BLaER1 treated with 17β-estradiol and CSF1 and Interleukin-3, amounts not matched to agents 10 nM and 100 nM (cell line): ENCODE measurements at regions not wholly inside any gene's neighbourhood (a gene's known extent, or its start where the extent isn't known, plus 50 kb on each side); places are given as distances from the start of the nearest gene placed in this dataset.
"Not testable (repeated sequence)": the region's sequence is repeated elsewhere in the genome, so short reads cannot be mapped to it uniquely, and the experiment has no call there.

Experiments used
- H3K27ac ChIP-seq, 11 experiments: shearing (Covaris generic); formaldehyde crosslinking; 2 replicates each; pipeline ENCODE4 v1.8.1; 2022
- H3K27me3 ChIP-seq, 11 experiments: shearing (Covaris generic); formaldehyde crosslinking; 2 replicates each; pipeline ENCODE4 v1.8.1; 2022
- H3K36me3 ChIP-seq, 11 experiments: shearing (Covaris generic); formaldehyde crosslinking; 2 replicates each; pipeline ENCODE4 v1.8.1; 2022
- H3K4me1 ChIP-seq, 10 experiments: shearing (Covaris generic); formaldehyde crosslinking; 2 replicates each; pipeline ENCODE4 v1.8.1; 2022
- H3K4me2 ChIP-seq, 11 experiments: shearing (Covaris generic); formaldehyde crosslinking; 2 replicates each; pipeline ENCODE4 v1.8.1; 2022
- H3K4me3 ChIP-seq, 10 experiments: shearing (Covaris generic); formaldehyde crosslinking; 2 replicates each; pipeline ENCODE4 v1.8.1; 2022
- H3K9ac ChIP-seq, 11 experiments: shearing (Covaris generic); formaldehyde crosslinking; 2 replicates each; pipeline ENCODE4 v1.8.1; 2022
- H3K9me3 ChIP-seq, 11 experiments: shearing (Covaris generic); formaldehyde crosslinking; replicated peaks in 1 of 11; 2 replicates each; pipeline ENCODE4 v1.8.1; 2022
- H4K20me1 ChIP-seq, 11 experiments: shearing (Covaris generic); formaldehyde crosslinking; 2 replicates each; pipeline ENCODE4 v1.8.1; 2022
- Cebpa-rat ChIP-seq, 11 experiments: shearing (Covaris generic); IDR thresholded peaks; 2 replicates each; pipeline ENCODE4 v1.8.1; 2022

DNA sequence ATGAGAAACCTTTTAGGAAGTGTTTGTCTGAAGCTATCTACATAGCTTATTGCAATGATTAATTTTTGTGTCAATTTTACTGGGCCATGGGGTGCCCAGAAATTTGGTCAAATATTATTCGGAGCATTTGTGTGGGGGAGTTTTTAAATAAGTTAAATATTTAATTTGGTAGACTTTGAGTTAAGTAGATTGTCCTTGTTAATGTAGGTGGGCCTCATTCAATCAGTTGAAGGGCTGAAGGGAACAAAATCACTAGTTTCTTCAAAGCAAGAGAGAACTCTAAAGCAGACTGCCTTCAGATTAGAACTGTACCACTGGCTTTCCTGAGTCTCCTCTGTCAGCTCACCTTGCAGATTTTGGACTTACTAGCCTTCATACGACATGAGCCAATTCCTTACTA lies 1008.6 kb upstream of the ADAMTS5 start:
- no peaks in the 10 kb centered on the region for H3K4me1 ChIP-seq
- H3K4me2 ChIP-seq: no peak overlapping the region
- TF ChIP-seq Cebpa-rat (IDR thresholded peaks at IDR 0.05): no peak
- H3K9me3 ChIP-seq: no peaks in the 10 kb centered on the region
- H3K27ac ChIP-seq: no peak overlapping the region
- H3K4me3 ChIP-seq: no peak overlapping the region
- H3K36me3 ChIP-seq: no peaks in the 10 kb centered on the region
- H4K20me1 ChIP-seq: no peaks in the 10 kb centered on the region
- H3K27me3 ChIP-seq: no peaks in the 10 kb centered on the region
- no peak overlapping the region for H3K9ac ChIP-seq

DNA sequence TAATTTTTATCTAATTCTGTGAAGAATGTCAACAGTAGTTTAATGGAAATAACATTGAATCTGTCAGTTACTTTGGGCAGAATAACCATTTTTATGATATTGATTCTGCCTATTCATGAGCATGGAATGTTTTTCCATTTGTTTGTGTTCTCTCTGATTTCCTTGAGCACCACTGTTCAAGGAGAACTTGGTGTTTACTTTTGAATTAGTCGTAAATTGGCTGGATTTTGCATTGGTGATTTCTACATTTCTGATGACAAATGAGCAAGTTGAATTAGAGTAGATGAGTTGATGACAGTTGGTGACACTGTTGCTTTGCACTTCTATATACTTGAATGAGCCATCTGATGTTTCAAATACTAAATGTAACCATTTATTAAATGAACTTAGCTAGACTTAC lies 1007.3 kb upstream of the ADAMTS5 start:
- H3K27ac ChIP-seq, H3K4me3 ChIP-seq, H3K36me3 ChIP-seq, H4K20me1 ChIP-seq, H3K4me1 ChIP-seq, H3K27me3 ChIP-seq, H3K9ac ChIP-seq, H3K4me2 ChIP-seq, H3K9me3 ChIP-seq: not testable (repeated sequence)

DNA sequence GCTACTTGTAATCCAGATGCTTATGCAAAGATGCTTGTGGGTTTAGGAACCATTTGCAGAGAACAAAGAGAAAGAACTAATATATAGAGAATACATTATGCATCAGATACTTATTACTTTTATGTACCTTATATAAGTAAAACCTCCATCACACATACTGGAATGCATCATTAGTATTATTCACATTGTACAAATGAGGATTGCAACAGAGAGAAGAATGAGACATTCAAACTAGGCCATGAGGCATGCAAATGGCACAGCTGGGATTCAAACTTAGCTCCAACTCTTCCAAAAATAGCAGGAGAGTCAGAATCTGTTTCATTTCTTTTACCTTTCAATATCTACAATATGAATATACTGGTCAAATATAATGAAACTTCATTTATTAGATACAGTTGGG lies 1001.4 kb upstream of the ADAMTS5 start:
- H3K4me2 ChIP-seq, H3K27me3 ChIP-seq, H3K9me3 ChIP-seq, H3K36me3 ChIP-seq, H3K9ac ChIP-seq, H3K27ac ChIP-seq, H4K20me1 ChIP-seq, H3K4me1 ChIP-seq, H3K4me3 ChIP-seq: not testable (repeated sequence)

DNA sequence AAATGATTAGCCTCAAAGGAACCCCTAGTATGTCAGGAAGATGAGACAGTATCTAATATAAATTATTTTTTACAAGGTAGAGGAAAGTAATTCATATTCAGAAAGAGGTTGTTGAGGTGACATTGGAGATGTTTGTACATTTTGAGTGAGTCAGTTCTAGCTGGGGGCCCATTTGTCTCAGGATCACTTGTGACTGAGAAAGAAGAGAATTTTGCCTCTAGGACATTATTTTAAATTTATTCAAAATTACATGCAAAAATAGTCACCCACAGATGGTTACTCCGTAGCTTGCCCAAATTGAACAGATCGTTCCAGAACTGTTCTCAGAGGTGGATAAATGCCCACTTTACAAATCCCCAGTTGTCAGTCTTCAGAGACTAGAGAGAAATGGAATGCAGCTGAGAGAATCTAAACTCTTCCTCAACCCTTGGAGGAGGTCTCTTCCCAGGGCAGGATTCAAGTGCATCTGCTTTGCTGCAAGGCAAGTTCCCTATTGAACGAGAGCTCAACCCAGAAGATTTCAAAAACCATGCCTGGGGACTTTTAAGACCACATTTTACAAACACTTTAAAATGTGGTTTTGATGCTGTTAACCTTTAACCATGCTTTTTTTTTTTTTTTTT lies 987.8 kb upstream of the ADAMTS5 start:
- no peaks in the 10 kb centered on the region; a peak in 1 of 22 replicates for H4K20me1 ChIP-seq
- H3K27me3 ChIP-seq: peaks cover 0 to 22% (median 0%) of the 10 kb centered on the region in 11 experiments; a peak in 4 of 22 replicates
- peaks cover 0 to 2% (median 0%) of the 10 kb centered on the region in 11 experiments; a peak in 1 of 22 replicates for H3K9me3 ChIP-seq
- peak overlapping the region in 1 of 11 experiments; percentile 19; a peak in 1 of 22 replicates for H3K27ac ChIP-seq
- H3K4me2 ChIP-seq: no peak overlapping the region
- H3K9ac ChIP-seq: no peak overlapping the region
- no peak for TF ChIP-seq Cebpa-rat (IDR thresholded peaks at IDR 0.05)
- H3K4me1 ChIP-seq: no peaks in the 10 kb centered on the region; a peak in 2 of 20 replicates
- H3K4me3 ChIP-seq: no peak overlapping the region
- no peaks in the 10 kb centered on the region for H3K36me3 ChIP-seq

DNA sequence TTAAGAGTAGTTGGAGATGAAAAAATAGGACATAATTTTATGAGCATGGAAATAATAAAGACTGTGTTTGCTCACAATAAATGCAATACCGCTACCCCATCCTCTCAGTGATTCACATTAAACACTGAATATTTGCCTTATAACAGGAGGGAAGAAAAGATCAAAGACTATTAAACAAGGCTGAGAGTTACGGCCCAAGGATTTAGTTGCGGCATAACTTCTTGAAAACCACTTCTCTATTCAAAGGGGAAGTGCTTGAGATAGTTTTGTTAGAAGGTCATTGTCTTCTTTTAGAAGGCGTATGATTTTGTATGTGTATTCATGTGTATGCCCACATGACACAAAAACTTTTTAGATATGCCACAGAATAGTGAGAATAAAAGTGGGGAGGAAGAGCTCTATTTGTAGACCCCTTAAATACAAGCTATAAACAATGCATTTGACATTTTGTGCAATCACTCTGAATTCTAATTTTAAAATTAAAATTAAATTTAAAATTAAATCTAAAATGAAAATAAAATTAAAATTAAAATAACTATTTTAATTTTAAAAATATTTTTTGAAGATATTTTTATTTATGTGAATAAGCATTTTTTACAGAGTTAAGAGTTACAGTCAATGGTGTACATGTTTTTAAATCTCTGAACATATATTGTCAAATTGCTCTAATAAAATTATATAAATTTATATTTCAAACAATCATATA lies 986.6 kb upstream of the ADAMTS5 start:
- H3K9ac ChIP-seq: no peak overlapping the region
- H3K36me3 ChIP-seq: no peaks in the 10 kb centered on the region
- no peaks in the 10 kb centered on the region; a peak in 1 of 22 replicates for H4K20me1 ChIP-seq
- peak overlapping the region in 2 of 11 experiments; percentile 43 to 55; a peak in 3 of 22 replicates for H3K4me2 ChIP-seq
- H3K4me1 ChIP-seq: no peaks in the 10 kb centered on the region; a peak in 2 of 20 replicates
- no peak overlapping the region for H3K4me3 ChIP-seq
- H3K9me3 ChIP-seq: no peaks in the 10 kb centered on the region
- H3K27ac ChIP-seq: peak overlapping the region in 1 of 11 experiments; percentile 19; a peak in 1 of 22 replicates
- peaks cover 0 to 22% (median 0%) of the 10 kb centered on the region in 11 experiments; a peak in 4 of 22 replicates for H3K27me3 ChIP-seq
- TF ChIP-seq Cebpa-rat (IDR thresholded peaks at IDR 0.05): peak in 2 of 11 experiments; percentile 43 to 48; a peak in 4 of 22 replicates

- H3K4me3 ChIP-seq, H3K4me2 ChIP-seq, H3K9ac ChIP-seq, H3K4me1 ChIP-seq, H4K20me1 ChIP-seq, H3K36me3 ChIP-seq, H3K9me3 ChIP-seq, H3K27ac ChIP-seq, H3K27me3 ChIP-seq: not testable (repeated sequence)
Measured at GRCh38 chr21:27949093-27949492, 982.2 kb upstream of the ADAMTS5 start.

- peaks cover 0 to 18% (median 12%) of the 10 kb centered on the region in 10 experiments; a peak in 11 of 20 replicates for H3K4me1 ChIP-seq
- not testable (repeated sequence) for H3K4me2 ChIP-seq, H3K4me3 ChIP-seq, H3K27ac ChIP-seq, H3K27me3 ChIP-seq, H3K9me3 ChIP-seq, H4K20me1 ChIP-seq, H3K36me3 ChIP-seq, H3K9ac ChIP-seq
Measured at GRCh38 chr21:27930108-27930767, 963.4 kb upstream of the ADAMTS5 start.

DNA sequence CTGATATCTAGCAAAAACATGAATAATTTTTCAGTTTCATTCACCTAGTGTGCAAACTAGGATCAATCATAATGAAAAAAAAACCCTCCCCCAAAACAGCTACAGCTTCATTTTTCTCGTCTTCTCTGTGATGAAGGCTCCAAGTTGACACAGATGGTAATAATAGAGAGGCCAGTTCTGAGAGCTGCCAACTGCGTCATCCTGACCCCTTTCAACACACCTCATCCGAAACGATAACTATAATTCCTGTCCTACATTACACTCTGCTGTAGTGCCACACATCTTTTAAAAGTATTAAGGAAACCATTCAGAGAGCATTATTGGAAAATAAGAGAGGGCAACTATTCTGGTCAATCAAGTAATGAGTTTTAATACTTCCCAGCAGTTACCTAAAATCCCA lies 962.3 kb upstream of the ADAMTS5 start:
- not testable (repeated sequence) for H3K9me3 ChIP-seq, H3K27ac ChIP-seq, H3K9ac ChIP-seq, H3K4me3 ChIP-seq, H4K20me1 ChIP-seq, H3K36me3 ChIP-seq, H3K27me3 ChIP-seq
- H3K4me1 ChIP-seq: peaks cover 0 to 18% (median 12%) of the 10 kb centered on the region in 10 experiments; a peak in 11 of 20 replicates
- peak overlapping the region in 7 of 11 experiments; percentile 23 to 61 (median 30); a peak in 7 of 22 replicates for H3K4me2 ChIP-seq

- not testable (repeated sequence) for H3K27ac ChIP-seq, H3K4me3 ChIP-seq
- peak overlapping the region in 6 of 11 experiments; percentile 23 to 61 (median 44); a peak in 8 of 22 replicates for H3K4me2 ChIP-seq
Measured at GRCh38 chr21:27928534-27929115, 961.7 kb upstream of the ADAMTS5 start.

GRCh38 chr21:27921421-27921820 lies 954.5 kb upstream of the ADAMTS5 start:
- not testable (repeated sequence) for H3K9ac ChIP-seq, H3K36me3 ChIP-seq, H3K4me2 ChIP-seq, H3K27me3 ChIP-seq, H4K20me1 ChIP-seq, H3K9me3 ChIP-seq, H3K4me3 ChIP-seq, H3K4me1 ChIP-seq, H3K27ac ChIP-seq

More at GRCh38 chr21:27928534-27929115, 961.7 kb upstream of the ADAMTS5 start:
- H3K9ac ChIP-seq, H3K27me3 ChIP-seq, H3K9me3 ChIP-seq, H3K36me3 ChIP-seq, H4K20me1 ChIP-seq: not testable (repeated sequence)
- peaks cover 0 to 18% (median 12%) of the 10 kb centered on the region in 10 experiments; a peak in 11 of 20 replicates for H3K4me1 ChIP-seq

DNA sequence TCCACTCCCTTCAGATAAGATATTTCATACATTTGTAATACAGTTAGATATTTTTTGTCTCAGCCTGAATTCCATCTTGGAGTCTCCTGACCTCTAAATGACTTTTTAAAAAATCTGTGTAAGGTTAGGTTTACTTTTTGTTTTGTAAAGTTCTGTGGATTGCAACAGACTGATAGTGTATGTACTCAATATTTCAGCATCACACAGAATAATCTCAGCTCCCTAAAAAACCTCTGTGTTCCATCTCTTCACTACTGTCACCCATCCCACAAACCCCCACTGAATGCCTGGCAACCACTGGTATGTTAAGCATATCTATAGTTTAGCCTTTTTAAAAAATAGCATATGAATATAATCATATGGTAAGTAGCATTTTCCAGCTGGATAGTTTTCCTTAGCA lies 951.1 kb upstream of the ADAMTS5 start:
- H3K36me3 ChIP-seq, H3K9ac ChIP-seq, H3K4me1 ChIP-seq, H3K9me3 ChIP-seq, H4K20me1 ChIP-seq, H3K27me3 ChIP-seq, H3K4me2 ChIP-seq, H3K27ac ChIP-seq, H3K4me3 ChIP-seq: not testable (repeated sequence)

GRCh38 chr21:27916326-27916725 lies 949.4 kb upstream of the ADAMTS5 start:
- H3K36me3 ChIP-seq, H3K9ac ChIP-seq, H3K9me3 ChIP-seq, H4K20me1 ChIP-seq, H3K4me2 ChIP-seq, H3K4me1 ChIP-seq, H3K4me3 ChIP-seq, H3K27ac ChIP-seq, H3K27me3 ChIP-seq: not testable (repeated sequence)

- H3K4me3 ChIP-seq, H3K36me3 ChIP-seq, H3K4me1 ChIP-seq, H3K27ac ChIP-seq, H3K9ac ChIP-seq, H3K9me3 ChIP-seq, H3K27me3 ChIP-seq, H3K4me2 ChIP-seq, H4K20me1 ChIP-seq: not testable (repeated sequence)
Measured at GRCh38 chr21:27912133-27912532, 945.2 kb upstream of the ADAMTS5 start.
